ENCODE measurements at regions not wholly inside any gene's neighbourhood (a gene's known extent, or its start where the extent isn't known, plus 50 kb on each side); places are given as distances from the start of the nearest gene placed in this dataset.

- Histone ChIP-seq H3K4me1 (ENCODE audit: control insufficient read depth, extremely low read depth, insufficient read depth, low read length) (no peaks in the 10 kb centered on the region), H3K9me1 (ENCODE audit: control insufficient read depth, extremely low read depth, insufficient read depth, low read length) (no peaks in the 10 kb centered on the region), H3K4me3 (ENCODE audit: control insufficient read depth in 2 of 3, extremely low read depth in 1 of 3, insufficient read depth in 2 of 3, low read depth in 1 of 3, low read length in 3 of 3) (no peak overlapping the region), H2AFZ (ENCODE audit: control insufficient read depth, low read length) (no peak overlapping the region), H3K27ac (ENCODE audit: control insufficient read depth, insufficient read depth, low read length) (no peak overlapping the region), H3K4me2 (ENCODE audit: control insufficient read depth, extremely low read depth, insufficient read depth, low read depth, low read length) (no peak overlapping the region), H3K36me3 (ENCODE audit: control insufficient read depth in 2 of 2, extremely low read depth in 1 of 2, insufficient read depth in 2 of 2, low read length in 2 of 2) (no peaks in the 10 kb centered on the region), H3K27me3 (ENCODE audit: control insufficient read depth, extremely low read depth, insufficient read depth, low read length) (no peaks in the 10 kb centered on the region), H3K9ac (ENCODE audit: control insufficient read depth, extremely low read depth, insufficient read depth, low read length) (no peak overlapping the region), H3K9me3 (ENCODE audit: control insufficient read depth, low read depth, low read length) (peaks cover 1% of the 10 kb centered on the region), H3K79me2 (ENCODE audit: control insufficient read depth, insufficient read depth, low read length) (no peaks in the 10 kb centered on the region), H4K20me1 (ENCODE audit: control insufficient read depth, extremely low read depth, insufficient read depth, low read length) (no peaks in the 10 kb centered on the region)
- FAIRE-seq (no peak), DNase-seq (ENCODE audit: low read depth, low spot score) (no peak)
- TF ChIP-seq EZH2 (IDR thresholded peaks at IDR 0.05; ENCODE audit: low read length) (no peak), CTCF (optimal IDR thresholded peaks at IDR 0.05 in 1 of 3, IDR thresholded peaks at IDR 0.05 in 1 of 3, conservative IDR thresholded peaks at IDR 0.05 in 1 of 3; ENCODE audit: extremely low read depth in 1 of 3, insufficient read depth in 2 of 3, low read length in 3 of 3) (no peak)
- dilution Hi-C loops (cut with MboI; ENCODE audit: extremely low pct_ligation_motif_present, low sequenced_read_pairs): no loop called here
Measured at GRCh38 chr13:70457474-70457873, 349.2 kb upstream of the KLHL1 start.

GRCh38 chr13:70448820-70449219 lies 340.6 kb upstream of the KLHL1 start:
- FAIRE-seq: no peak
- DNase-seq (ENCODE audit: low read depth, low spot score): no peak
- Histone ChIP-seq H3K27ac (ENCODE audit: control insufficient read depth, insufficient read depth, low read length) (no peak overlapping the region), H3K4me1 (ENCODE audit: control insufficient read depth, extremely low read depth, insufficient read depth, low read length) (no peaks in the 10 kb centered on the region), H2AFZ (ENCODE audit: control insufficient read depth, low read length) (no peak overlapping the region), H3K4me3 (ENCODE audit: control insufficient read depth in 2 of 3, extremely low read depth in 1 of 3, insufficient read depth in 2 of 3, low read depth in 1 of 3, low read length in 3 of 3) (no peak overlapping the region), H3K36me3 (ENCODE audit: control insufficient read depth in 2 of 2, extremely low read depth in 1 of 2, insufficient read depth in 2 of 2, low read length in 2 of 2) (no peaks in the 10 kb centered on the region), H3K79me2 (ENCODE audit: control insufficient read depth, insufficient read depth, low read length) (no peaks in the 10 kb centered on the region), H3K9ac (ENCODE audit: control insufficient read depth, extremely low read depth, insufficient read depth, low read length) (no peak overlapping the region), H3K9me3 (ENCODE audit: control insufficient read depth, low read depth, low read length) (no peaks in the 10 kb centered on the region), H3K27me3 (ENCODE audit: control insufficient read depth, extremely low read depth, insufficient read depth, low read length) (no peaks in the 10 kb centered on the region), H3K4me2 (ENCODE audit: control insufficient read depth, extremely low read depth, insufficient read depth, low read depth, low read length) (no peak overlapping the region), H4K20me1 (ENCODE audit: control insufficient read depth, extremely low read depth, insufficient read depth, low read length) (no peaks in the 10 kb centered on the region), H3K9me1 (ENCODE audit: control insufficient read depth, extremely low read depth, insufficient read depth, low read length) (no peaks in the 10 kb centered on the region)
- dilution Hi-C loops (cut with MboI; ENCODE audit: extremely low pct_ligation_motif_present, low sequenced_read_pairs): no loop called here
- TF ChIP-seq CTCF (optimal IDR thresholded peaks at IDR 0.05 in 1 of 3, IDR thresholded peaks at IDR 0.05 in 1 of 3, conservative IDR thresholded peaks at IDR 0.05 in 1 of 3; ENCODE audit: extremely low read depth in 1 of 3, insufficient read depth in 2 of 3, low read length in 3 of 3): no peak
- no peak for TF ChIP-seq EZH2 (IDR thresholded peaks at IDR 0.05; ENCODE audit: low read length)
